Stimulated activated naive B cell treated with anti-CD40 and anti-IgM and Interleukin-4, amounts not matched to agents 10 μg/mL and 1 μg/mL and 100 μg/mL, for 72 hours (primary cell): ENCODE measurements at regions not wholly inside any gene's neighbourhood (a gene's known extent, or its start where the extent isn't known, plus 50 kb on each side); places are given as distances from the start of the nearest gene placed in this dataset.
"Not testable (repeated sequence)": the region's sequence is repeated elsewhere in the genome, so short reads cannot be mapped to it uniquely, and the experiment has no call there.

Experiments used
- ATAC-seq, 2 donors: fragments of 150-1000 bp; cut with Tn5 transposase; replicated peaks; 2 replicates each; pipeline ENCODE4 v1.10.0; 2021; ENCODE audit warnings: moderate library complexity in 1 of 2
- DNase-seq: peaks from one replicate; pipeline ENCODE4 v3.0.0; 2021
- H3K27ac Mint-ChIP-seq: one replicate; pipeline ENCODE4 v1.8.0; 2022; ENCODE audit warnings: mild to moderate bottlenecking, mixed read lengths
- H3K27me3 Mint-ChIP-seq, 2 donors: one replicate each; pipeline ENCODE4 v1.8.0; 2022; ENCODE audit warnings: mixed read lengths in 2 of 2
- H3K36me3 Mint-ChIP-seq, 2 donors: one replicate each; pipeline ENCODE4 v1.8.0; 2022; ENCODE audit warnings: mixed read lengths in 2 of 2, mild to moderate bottlenecking in 1 of 2
- H3K4me1 Mint-ChIP-seq, 2 donors: one replicate each; pipeline ENCODE4 v1.8.0; 2022; ENCODE audit warnings: mixed read lengths in 2 of 2, mild to moderate bottlenecking in 1 of 2
- H3K4me3 Mint-ChIP-seq, 2 donors: one replicate each; pipeline ENCODE4 v1.8.0; 2022; ENCODE audit warnings: mild to moderate bottlenecking in 2 of 2, mixed read lengths in 2 of 2, moderate library complexity in 1 of 2
- H3K9me3 Mint-ChIP-seq, 2 donors: one replicate each; pipeline ENCODE4 v1.8.0; 2022; ENCODE audit warnings: mixed read lengths in 2 of 2, mild to moderate bottlenecking in 1 of 2

GRCh38 chr20:40968816-40969562, 59.6 kb upstream of the TOP1 start:
- ATAC-seq (peak; percentile 92 to 95), DNase-seq (peak; percentile 71)
- not testable (repeated sequence) for H3K9me3 Mint-ChIP-seq, H3K36me3 Mint-ChIP-seq
- peak overlapping the region; percentile 83 to 92 for H3K4me3 Mint-ChIP-seq
- H3K27ac Mint-ChIP-seq: peak overlapping the region; percentile 62
- peaks cover 0 to 11% of the 10 kb centered on the region in 2 donors for H3K27me3 Mint-ChIP-seq
- H3K4me1 Mint-ChIP-seq: peaks cover 8 to 10% of the 10 kb centered on the region in 2 donors

GRCh38 chr20:40970218-40970617, 58.4 kb upstream of the TOP1 start:
- ATAC-seq (no peak), DNase-seq (no peak)
- Mint-ChIP-seq H3K27me3 (peaks cover under 1 to 11% of the 10 kb centered on the region in 2 donors), H3K36me3 (no peaks in the 10 kb centered on the region), H3K4me1 (peaks cover 8 to 10% of the 10 kb centered on the region in 2 donors), H3K27ac (no peak overlapping the region), H3K9me3 (no peaks in the 10 kb centered on the region), H3K4me3 (no peak overlapping the region)

- Mint-ChIP-seq H3K27me3 (peaks cover 9 to 32% of the 10 kb centered on the region in 2 donors), H3K4me3 (no peak overlapping the region), H3K36me3 (peaks cover 6 to 10% of the 10 kb centered on the region in 2 donors), H3K9me3 (peaks cover 13 to 17% of the 10 kb centered on the region in 2 donors), H3K27ac (no peak overlapping the region), H3K4me1 (peaks cover 4 to 8% of the 10 kb centered on the region in 2 donors)
- DNase-seq: no peak
- ATAC-seq: no peak
Observed at GRCh38 chr20:40977218-40977617, 51.4 kb upstream of the TOP1 start.

GRCh38 chr20:40978761-40979160, 49.9 kb upstream of the TOP1 start:
- peaks cover 9 to 32% of the 10 kb centered on the region in 2 donors for H3K27me3 Mint-ChIP-seq
- DNase-seq (no peak), ATAC-seq (no peak)
- H3K4me1 Mint-ChIP-seq: peaks cover 6 to 14% of the 10 kb centered on the region in 2 donors
- peaks cover 6 to 10% of the 10 kb centered on the region in 2 donors for H3K36me3 Mint-ChIP-seq
- H3K4me3 Mint-ChIP-seq: no peak overlapping the region
- no peak overlapping the region for H3K27ac Mint-ChIP-seq
- peaks cover 13 to 17% of the 10 kb centered on the region in 2 donors for H3K9me3 Mint-ChIP-seq
